ENCODE measurements at regions not wholly inside any gene's neighbourhood (a gene's known extent, or its start where the extent isn't known, plus 50 kb on each side); places are given as distances from the start of the nearest gene placed in this dataset.

DNA sequence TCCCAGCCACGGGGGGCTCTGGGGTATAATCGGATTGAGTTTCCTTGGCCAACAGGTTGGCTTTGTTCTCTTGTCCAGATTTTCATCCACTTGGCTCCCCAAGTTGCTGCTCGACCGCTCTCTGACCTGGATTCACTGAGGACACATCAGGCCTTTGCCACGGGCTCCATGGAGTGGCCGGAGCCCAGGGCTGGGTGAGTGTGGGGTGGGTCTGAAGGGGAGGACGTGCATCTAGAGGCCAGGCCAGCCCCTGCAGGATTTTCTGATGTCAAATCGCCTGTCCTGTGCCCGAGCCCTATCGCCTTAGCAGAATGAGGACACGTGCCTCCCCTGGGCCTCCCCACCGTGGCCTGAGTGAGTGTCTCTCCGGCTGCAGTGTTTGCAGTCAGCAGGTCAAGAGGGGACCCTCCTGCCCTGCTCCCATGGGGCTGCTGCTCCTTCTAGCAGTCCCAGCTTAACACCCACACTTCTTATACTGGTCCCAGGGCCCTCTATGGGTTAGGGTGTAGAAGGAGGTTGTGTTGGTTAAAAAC, 89.1 kb upstream of the BOD1 start:
- CTCF ChIA-PET: no interaction called here
- Histone ChIP-seq H3K27ac (ENCODE audit: low read depth, low read length) (no peak overlapping the region), H3K4me3 (ENCODE audit: low read depth, low read length) (no peak overlapping the region), H3K27me3 (ENCODE audit: control insufficient read depth, insufficient read depth, low read length) (peaks cover 7% of the 10 kb centered on the region), H3K9me3 (ENCODE audit: control insufficient read depth, insufficient read depth, low read length) (no peaks in the 10 kb centered on the region)
- no peak for DNase-seq (ENCODE audit: low read depth, low spot score)
- POLR2A ChIA-PET: no interaction called here
- TF ChIP-seq, protein P1, sequence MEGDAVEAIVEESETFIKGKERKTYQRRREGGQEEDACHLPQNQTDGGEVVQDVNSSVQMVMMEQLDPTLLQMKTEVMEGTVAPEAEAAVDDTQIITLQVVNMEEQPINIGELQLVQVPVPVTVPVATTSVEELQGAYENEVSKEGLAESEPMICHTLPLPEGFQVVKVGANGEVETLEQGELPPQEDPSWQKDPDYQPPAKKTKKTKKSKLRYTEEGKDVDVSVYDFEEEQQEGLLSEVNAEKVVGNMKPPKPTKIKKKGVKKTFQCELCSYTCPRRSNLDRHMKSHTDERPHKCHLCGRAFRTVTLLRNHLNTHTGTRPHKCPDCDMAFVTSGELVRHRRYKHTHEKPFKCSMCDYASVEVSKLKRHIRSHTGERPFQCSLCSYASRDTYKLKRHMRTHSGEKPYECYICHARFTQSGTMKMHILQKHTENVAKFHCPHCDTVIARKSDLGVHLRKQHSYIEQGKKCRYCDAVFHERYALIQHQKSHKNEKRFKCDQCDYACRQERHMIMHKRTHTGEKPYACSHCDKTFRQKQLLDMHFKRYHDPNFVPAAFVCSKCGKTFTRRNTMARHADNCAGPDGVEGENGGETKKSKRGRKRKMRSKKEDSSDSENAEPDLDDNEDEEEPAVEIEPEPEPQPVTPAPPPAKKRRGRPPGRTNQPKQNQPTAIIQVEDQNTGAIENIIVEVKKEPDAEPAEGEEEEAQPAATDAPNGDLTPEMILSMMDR (IDR thresholded peaks at IDR 0.05; ENCODE audit: low read depth, low read length): no peak

DNA sequence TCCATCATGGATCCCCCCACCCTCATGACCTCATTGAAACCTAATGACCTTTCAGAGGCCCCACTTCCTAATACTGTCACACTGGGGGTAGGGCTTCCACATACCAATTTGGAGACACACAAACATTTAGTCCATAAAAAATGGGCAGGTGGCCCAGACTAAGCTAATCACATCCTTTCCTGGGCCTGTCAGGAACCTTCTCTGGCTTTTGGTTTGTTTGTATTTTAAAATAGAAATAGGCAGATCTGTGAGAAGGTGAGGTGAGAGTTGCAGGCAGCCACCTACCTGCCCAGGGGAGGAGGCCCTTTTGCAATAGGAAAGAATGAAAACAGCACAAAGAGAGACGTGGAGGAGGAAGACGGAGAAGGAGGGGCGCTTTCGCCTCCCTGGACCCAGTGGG, 90.2 kb upstream of the BOD1 start:
- ChIA-PET POLR2A (no interaction called here), CTCF (interaction anchor here (1.4 kb wide), 1 partner anchor 219 kb away, joined by 4 read pairs; no protein-coding TSS in a partner anchor)
- TF ChIP-seq, protein P1 (IDR thresholded peaks at IDR 0.05; ENCODE audit: low read depth, low read length): no peak
- Histone ChIP-seq H3K9me3 (ENCODE audit: control insufficient read depth, insufficient read depth, low read length) (no peaks in the 10 kb centered on the region), H3K4me3 (ENCODE audit: low read depth, low read length) (no peak overlapping the region), H3K27ac (ENCODE audit: low read depth, low read length) (no peak overlapping the region), H3K27me3 (ENCODE audit: control insufficient read depth, insufficient read depth, low read length) (peaks cover 4% of the 10 kb centered on the region)
- no peak for DNase-seq (ENCODE audit: low read depth, low spot score)

DNA sequence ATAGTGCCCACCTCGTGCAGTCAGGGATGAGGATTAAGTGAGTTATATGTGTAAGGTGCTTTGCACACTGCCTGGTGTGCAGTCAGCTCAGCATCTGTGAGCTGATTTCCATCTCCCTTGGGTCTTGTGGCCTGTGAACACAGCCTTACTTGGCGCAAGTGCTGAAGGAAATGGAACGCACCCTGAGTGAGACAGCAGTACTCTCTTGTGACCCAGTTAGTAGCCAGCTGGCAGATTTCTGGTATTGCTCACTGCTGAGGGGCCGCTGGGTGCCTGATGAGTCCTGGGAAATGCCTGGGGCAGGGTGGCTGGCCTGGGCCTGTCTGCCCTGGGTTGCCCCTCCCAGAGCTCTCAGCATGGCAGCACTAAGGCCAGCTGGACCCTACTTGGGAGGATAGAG, 90.9 kb upstream of the BOD1 start:
- TF ChIP-seq, protein P1 (IDR thresholded peaks at IDR 0.05; ENCODE audit: low read depth, low read length): no peak
- DNase-seq (ENCODE audit: low read depth, low spot score): no peak
- ChIA-PET CTCF (interaction anchor here (1.4 kb wide), 1 partner anchor 218 kb away, joined by 4 read pairs; no protein-coding TSS in a partner anchor), POLR2A (no interaction called here)
- Histone ChIP-seq H3K4me3 (ENCODE audit: low read depth, low read length) (no peak overlapping the region), H3K27me3 (ENCODE audit: control insufficient read depth, insufficient read depth, low read length) (peaks cover 4% of the 10 kb centered on the region), H3K27ac (ENCODE audit: low read depth, low read length) (no peak overlapping the region), H3K9me3 (ENCODE audit: control insufficient read depth, insufficient read depth, low read length) (no peaks in the 10 kb centered on the region)

DNA sequence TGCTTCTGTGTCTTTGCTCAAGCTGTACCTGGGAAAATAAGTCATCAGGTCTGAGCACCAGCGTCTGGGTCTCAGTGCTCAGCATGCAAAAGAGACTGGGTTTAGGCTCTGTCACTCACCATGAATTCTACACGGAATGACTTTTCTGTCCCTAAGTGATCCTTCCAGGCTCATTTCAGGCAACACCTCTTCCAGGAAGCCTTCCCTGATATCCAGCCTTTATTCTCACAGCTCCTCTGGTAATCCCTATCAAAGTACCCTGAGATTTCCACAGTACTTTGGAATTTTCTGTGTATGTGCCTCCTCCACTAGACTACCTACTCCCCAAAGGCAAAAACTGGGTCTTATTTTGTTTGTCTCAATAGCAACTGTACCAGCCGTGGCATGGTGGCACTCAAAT, 92.7 kb upstream of the BOD1 start:
- Histone ChIP-seq H3K27me3 (ENCODE audit: control insufficient read depth, insufficient read depth, low read length) (peaks cover 2% of the 10 kb centered on the region), H3K4me3 (ENCODE audit: low read depth, low read length) (no peak overlapping the region), H3K9me3 (ENCODE audit: control insufficient read depth, insufficient read depth, low read length) (no peaks in the 10 kb centered on the region), H3K27ac (ENCODE audit: low read depth, low read length) (no peak overlapping the region)
- no peak for DNase-seq (ENCODE audit: low read depth, low spot score)
- CTCF ChIA-PET: no interaction called here
- TF ChIP-seq, protein P1 (IDR thresholded peaks at IDR 0.05; ENCODE audit: low read depth, low read length): no peak
- POLR2A ChIA-PET: no interaction called here

DNA sequence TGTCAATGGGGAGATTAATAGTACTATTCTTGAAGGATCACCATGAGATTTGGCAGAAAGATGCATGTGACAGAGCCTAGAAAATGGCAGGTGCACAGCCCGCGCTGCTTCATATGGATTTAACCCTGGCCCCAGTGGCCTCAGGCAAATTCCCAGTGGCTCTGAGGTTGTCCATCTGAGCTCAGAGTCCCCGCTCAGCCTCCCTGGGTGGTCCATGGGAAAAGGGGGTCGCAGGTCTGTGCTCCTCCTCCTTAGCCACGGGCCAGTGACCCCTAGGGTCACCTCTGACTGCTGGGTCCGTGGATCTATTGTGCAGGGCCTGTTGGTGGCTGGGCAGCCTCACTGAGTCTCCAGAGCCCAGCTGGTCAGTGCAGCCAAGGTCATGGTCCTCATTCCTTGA, 93.3 kb upstream of the BOD1 start:
- H3K27me3 ChIP-seq (ENCODE audit: control insufficient read depth, insufficient read depth, low read length): peaks cover 2% of the 10 kb centered on the region
- no peak for DNase-seq (ENCODE audit: low read depth, low spot score)
- ChIA-PET POLR2A (no interaction called here), CTCF (no interaction called here)
- TF ChIP-seq, protein P1 (IDR thresholded peaks at IDR 0.05; ENCODE audit: low read depth, low read length): no peak
- no peaks in the 10 kb centered on the region for H3K9me3 ChIP-seq (ENCODE audit: control insufficient read depth, insufficient read depth, low read length)
- H3K4me3 ChIP-seq (ENCODE audit: low read depth, low read length): no peak overlapping the region
- H3K27ac ChIP-seq (ENCODE audit: low read depth, low read length): no peak overlapping the region
